Mesendoderm (in vitro differentiated cells): ENCODE measurements at regions not wholly inside any gene's neighbourhood (a gene's known extent, or its start where the extent isn't known, plus 50 kb on each side); places are given as distances from the start of the nearest gene placed in this dataset.

Experiments used
- DNase-seq: peaks from one replicate; pipeline ENCODE4 v3.0.0; 2013
- H2AK5ac ChIP-seq: 2 replicates; pipeline ENCODE4 v1.6.1; 2013; ENCODE audit warnings: low read length, inconsistent platforms
- H2BK120ac ChIP-seq: 2 replicates; pipeline ENCODE4 v1.6.1; 2013; ENCODE audit warnings: low read depth, mild to moderate bottlenecking, low read length, moderate library complexity, mixed read lengths
- H2BK15ac ChIP-seq: replicated peaks from 2 replicates; pipeline ENCODE4 v1.6.1; 2013; ENCODE audit warnings: low read depth, mild to moderate bottlenecking, moderate library complexity
- H2BK5ac ChIP-seq: 2 replicates; pipeline ENCODE4 v1.6.1; 2013; ENCODE audit warnings: low read length, inconsistent platforms
- H3K18ac ChIP-seq: 2 replicates; pipeline ENCODE4 v1.6.1; 2013; ENCODE audit warnings: mild to moderate bottlenecking, low read length, mixed read lengths
- H3K23ac ChIP-seq: one replicate; pipeline ENCODE4 v1.6.1; 2013; ENCODE audit warnings: low read length
- H3K27ac ChIP-seq: 2 replicates; pipeline ENCODE4 v1.5.1; 2013; ENCODE audit warnings: low read depth, mild to moderate bottlenecking, inconsistent platforms, low read length, moderate library complexity
- H3K27me3 ChIP-seq: 2 replicates; pipeline ENCODE4 v1.6.1; 2013; ENCODE audit warnings: low read length, control low read depth, mild to moderate bottlenecking, inconsistent platforms; ENCODE audit not compliant: insufficient read depth, poor library complexity
- H3K36me3 ChIP-seq: 2 replicates; pipeline ENCODE4 v1.6.1; 2013; ENCODE audit warnings: low read length, inconsistent platforms; ENCODE audit not compliant: control insufficient read depth, insufficient read depth
- H3K4ac ChIP-seq: one replicate; pipeline ENCODE4 v1.6.1; 2013; ENCODE audit warnings: low read depth, mild to moderate bottlenecking, low read length, moderate library complexity
- H3K4me1 ChIP-seq: 2 replicates; pipeline ENCODE4 v1.6.1; 2013; ENCODE audit warnings: low read depth, low read length, inconsistent platforms; ENCODE audit not compliant: control insufficient read depth
- H3K4me2 ChIP-seq: 2 replicates; pipeline ENCODE4 v1.6.1; 2013; ENCODE audit warnings: low read length
- H3K4me3 ChIP-seq: 2 replicates; pipeline ENCODE4 v1.5.1; 2013; ENCODE audit warnings: mild to moderate bottlenecking, low read length
- H3K56ac ChIP-seq: one replicate; pipeline ENCODE4 v1.6.1; 2013; ENCODE audit warnings: low read length
- H3K79me1 ChIP-seq: 2 replicates; pipeline ENCODE4 v1.6.1; 2013; ENCODE audit warnings: low read length, inconsistent platforms
- H3K79me2 ChIP-seq: 2 replicates; pipeline ENCODE4 v1.6.1; 2013; ENCODE audit warnings: mild to moderate bottlenecking, low read length; ENCODE audit not compliant: control insufficient read depth, insufficient read depth
- H3K9ac ChIP-seq: 2 replicates; pipeline ENCODE4 v1.6.1; 2013; ENCODE audit warnings: low read length, inconsistent platforms
- H4K5ac ChIP-seq: one replicate; pipeline ENCODE4 v1.6.1; 2013; ENCODE audit warnings: low read length
- H4K8ac ChIP-seq: one replicate; pipeline ENCODE4 v1.6.1; 2013; ENCODE audit warnings: low read depth, mild to moderate bottlenecking, control low read depth, low read length, moderate library complexity
- WGBS: extraction: QIAGEN DNeasy Blood & Tissue Kit; methylation state at CpG from one replicate; pipeline ENCODE4 v1.1.7; 2013; ENCODE audit warnings: low lambda C conversion rate, missing lambda C conversion rate; ENCODE audit not compliant: insufficient coverage; ENCODE audit errors: extremely low coverage; 5-methylcytosine and 5-hydroxymethylcytosine counted together

GRCh38 chr5:27240791-27241190, 202.4 kb upstream of the CDH9 start:
- no peak for DNase-seq
- H3K27me3 ChIP-seq = no peaks in the 10 kb centered on the region
- WGBS = no CpG with 5 or more reads among the region's 2 CpGs

GRCh38 chr5:27234916-27235315, 196.5 kb upstream of the CDH9 start:
- no peak overlapping the region for H3K56ac ChIP-seq
- H3K23ac ChIP-seq = no peak overlapping the region
- no peak overlapping the region for H2AK5ac ChIP-seq
- H3K4me2 ChIP-seq = no peak overlapping the region
- no peak overlapping the region for H3K27ac ChIP-seq
- DNase-seq = no peak
- no peak overlapping the region for H2BK120ac ChIP-seq
- WGBS = no CpG with 5 or more reads among the region's 2 CpGs
- no peak overlapping the region for H4K8ac ChIP-seq
- H4K5ac ChIP-seq = no peak overlapping the region
- H3K4me1 ChIP-seq = no peaks in the 10 kb centered on the region
- no peaks in the 10 kb centered on the region for H3K27me3 ChIP-seq
- no peaks in the 10 kb centered on the region for H3K79me2 ChIP-seq
- H2BK15ac ChIP-seq = no peak overlapping the region
- H3K4ac ChIP-seq = no peak overlapping the region
- no peak overlapping the region for H3K18ac ChIP-seq
- no peaks in the 10 kb centered on the region for H3K79me1 ChIP-seq
- no peak overlapping the region for H3K4me3 ChIP-seq
- H3K9ac ChIP-seq = no peak overlapping the region
- H2BK5ac ChIP-seq = no peak overlapping the region
- H3K36me3 ChIP-seq = no peaks in the 10 kb centered on the region

More at GRCh38 chr5:27240791-27241190, 202.4 kb upstream of the CDH9 start:
- Histone ChIP-seq H3K36me3 (no peaks in the 10 kb centered on the region), H2BK5ac (no peak overlapping the region), H3K4ac (no peak overlapping the region), H3K79me2 (no peaks in the 10 kb centered on the region), H3K23ac (no peak overlapping the region), H2BK120ac (no peak overlapping the region), H3K4me2 (no peak overlapping the region), H3K27ac (no peak overlapping the region), H3K9ac (no peak overlapping the region), H4K5ac (no peak overlapping the region), H2BK15ac (no peak overlapping the region), H3K4me1 (no peaks in the 10 kb centered on the region), H3K79me1 (no peaks in the 10 kb centered on the region), H4K8ac (no peak overlapping the region), H3K18ac (no peak overlapping the region), H3K4me3 (no peak overlapping the region), H2AK5ac (no peak overlapping the region), H3K56ac (no peak overlapping the region)

GRCh38 chr5:27221410-27221809, 183.0 kb upstream of the CDH9 start:
- Histone ChIP-seq H3K36me3 (no peaks in the 10 kb centered on the region), H3K18ac (no peak overlapping the region), H4K5ac (no peak overlapping the region), H3K23ac (no peak overlapping the region), H2AK5ac (no peak overlapping the region), H3K79me1 (no peaks in the 10 kb centered on the region), H3K4me2 (no peak overlapping the region), H3K4me1 (no peaks in the 10 kb centered on the region), H3K27me3 (no peaks in the 10 kb centered on the region), H2BK120ac (no peak overlapping the region), H3K4me3 (no peak overlapping the region), H4K8ac (no peak overlapping the region), H2BK15ac (no peak overlapping the region), H2BK5ac (no peak overlapping the region), H3K56ac (no peak overlapping the region), H3K4ac (no peak overlapping the region), H3K79me2 (no peaks in the 10 kb centered on the region), H3K9ac (no peak overlapping the region), H3K27ac (no peak overlapping the region)
- WGBS = no CpG with 5 or more reads among the region's 1 CpG
- no peak for DNase-seq

- H3K79me1 ChIP-seq = no peaks in the 10 kb centered on the region
- H3K4me3 ChIP-seq = no peak overlapping the region
- H2BK15ac ChIP-seq = no peak overlapping the region
- H3K27me3 ChIP-seq = no peaks in the 10 kb centered on the region
- H2BK120ac ChIP-seq = no peak overlapping the region
- no peak overlapping the region for H2BK5ac ChIP-seq
- H3K18ac ChIP-seq = no peak overlapping the region
- WGBS = no CpG with 5 or more reads among the region's 4 CpGs
- no peak overlapping the region for H3K56ac ChIP-seq
- H3K79me2 ChIP-seq = no peaks in the 10 kb centered on the region
- H3K4ac ChIP-seq = no peak overlapping the region
- no peak overlapping the region for H4K5ac ChIP-seq
- no peaks in the 10 kb centered on the region for H3K4me1 ChIP-seq
- H3K23ac ChIP-seq = no peak overlapping the region
- no peak for DNase-seq
- no peak overlapping the region for H3K9ac ChIP-seq
- no peak overlapping the region for H3K27ac ChIP-seq
- no peaks in the 10 kb centered on the region for H3K36me3 ChIP-seq
- H4K8ac ChIP-seq = no peak overlapping the region
- no peak overlapping the region for H3K4me2 ChIP-seq
- no peak overlapping the region for H2AK5ac ChIP-seq
These were observed 182.4 kb upstream of the CDH9 start for GRCh38 chr5:27220752-27221151.

GRCh38 chr5:27217977-27218376, 179.6 kb upstream of the CDH9 start:
- Histone ChIP-seq H3K18ac (no peak overlapping the region), H3K4me1 (no peaks in the 10 kb centered on the region), H2BK120ac (no peak overlapping the region), H3K79me1 (no peaks in the 10 kb centered on the region), H3K4me3 (no peak overlapping the region), H3K79me2 (no peaks in the 10 kb centered on the region), H3K4me2 (no peak overlapping the region), H3K23ac (no peak overlapping the region), H3K36me3 (no peaks in the 10 kb centered on the region), H2BK15ac (no peak overlapping the region), H2BK5ac (no peak overlapping the region), H4K5ac (no peak overlapping the region), H3K9ac (no peak overlapping the region), H3K56ac (no peak overlapping the region), H3K27ac (no peak overlapping the region), H4K8ac (no peak overlapping the region), H3K4ac (no peak overlapping the region), H3K27me3 (no peaks in the 10 kb centered on the region), H2AK5ac (no peak overlapping the region)
- WGBS = no CpG with 5 or more reads among the region's 7 CpGs
- no peak for DNase-seq

GRCh38 chr5:27217155-27217956, 179.0 kb upstream of the CDH9 start:
- H3K4me2 ChIP-seq = no peak overlapping the region
- no peak overlapping the region for H2BK5ac ChIP-seq
- H3K9ac ChIP-seq = no peak overlapping the region
- WGBS = no CpG with 5 or more reads among the region's 15 CpGs
- no peak overlapping the region for H3K4ac ChIP-seq
- no peak overlapping the region for H3K27ac ChIP-seq
- H2AK5ac ChIP-seq = no peak overlapping the region
- H3K4me3 ChIP-seq = no peak overlapping the region
- H4K8ac ChIP-seq = no peak overlapping the region
- no peaks in the 10 kb centered on the region for H3K79me2 ChIP-seq
- DNase-seq = no peak
- H3K79me1 ChIP-seq = no peaks in the 10 kb centered on the region
- H2BK120ac ChIP-seq = no peak overlapping the region
- no peaks in the 10 kb centered on the region for H3K4me1 ChIP-seq
- no peak overlapping the region for H3K23ac ChIP-seq
- H3K36me3 ChIP-seq = no peaks in the 10 kb centered on the region
- H3K56ac ChIP-seq = no peak overlapping the region
- no peak overlapping the region for H2BK15ac ChIP-seq
- H3K27me3 ChIP-seq = no peaks in the 10 kb centered on the region
- H4K5ac ChIP-seq = no peak overlapping the region
- no peak overlapping the region for H3K18ac ChIP-seq
